ENCODE measurements at regions not wholly inside any gene's neighbourhood (a gene's known extent, or its start where the extent isn't known, plus 50 kb on each side); places are given as distances from the start of the nearest gene placed in this dataset.

DNA sequence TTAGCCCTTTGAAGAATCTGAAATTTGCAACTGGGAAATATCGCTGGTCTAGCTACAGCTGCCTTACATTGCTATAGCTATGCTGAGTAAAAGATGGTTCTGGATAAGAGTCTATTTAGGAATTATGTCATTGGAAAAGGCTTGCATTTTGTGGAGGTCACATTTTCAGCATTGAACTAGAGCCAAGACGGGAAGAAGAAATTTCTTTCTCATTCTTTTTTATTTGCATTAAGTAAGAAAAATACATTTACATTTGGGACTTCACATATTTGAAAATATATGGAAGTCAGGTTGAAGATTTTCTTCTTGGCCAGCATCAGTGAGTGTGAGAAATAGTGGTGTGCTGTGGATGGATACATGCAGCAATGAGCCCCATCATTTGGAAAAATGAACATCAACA is 291.6 kb downstream of the PTBP2 start:
- Histone ChIP-seq H2AFZ (ENCODE audit: low read length) (no peak overlapping the region), H3K9me3 (ENCODE audit: control insufficient read depth, low read depth, low read length) (no peaks in the 10 kb centered on the region), H3T11ph (ENCODE audit: low read length) (no peak overlapping the region), H3K27ac (ENCODE audit: insufficient read length, low read depth, low read length) (no peak overlapping the region), H4K20me1 (ENCODE audit: control insufficient read depth, insufficient read depth, insufficient read length) (no peaks in the 10 kb centered on the region), H3K9ac (ENCODE audit: extremely low read depth, insufficient read length, low read length) (no peak overlapping the region), H2BK15ac (ENCODE audit: low read depth, low read length) (no peak overlapping the region), H4K91ac (ENCODE audit: insufficient read length, low read depth, low read length) (no peak overlapping the region), H3K23ac (ENCODE audit: insufficient read length, low read depth, low read length) (no peak overlapping the region), H3K18ac (ENCODE audit: insufficient read length, low read depth, low read length) (no peak overlapping the region), H4K5ac (ENCODE audit: insufficient read length, low read depth, low read length) (no peak overlapping the region), H3K56ac (ENCODE audit: insufficient read length, low read depth, low read length) (no peak overlapping the region), H2BK120ac (ENCODE audit: low read depth, low read length, poor library complexity, severe bottlenecking) (no peak overlapping the region), H3K4ac (ENCODE audit: low read depth, low read length) (no peak overlapping the region), H3K79me2 (ENCODE audit: insufficient read depth, low read length) (no peaks in the 10 kb centered on the region), H3K4me2 (ENCODE audit: insufficient read depth, insufficient read length, low read length) (no peak overlapping the region), H3K23me2 (ENCODE audit: insufficient read length, low read depth, low read length, poor library complexity, severe bottlenecking) (no peaks in the 10 kb centered on the region), H2AK5ac (ENCODE audit: insufficient read length, low read length) (no peak overlapping the region), H3K14ac (ENCODE audit: insufficient read depth, low read length) (no peak overlapping the region), H3K4me1 (ENCODE audit: insufficient read depth, low read length) (no peaks in the 10 kb centered on the region; the same call in 1 of the 2 replicates), H2BK12ac (ENCODE audit: insufficient read length, low read depth, low read length) (no peak overlapping the region), H2BK5ac (ENCODE audit: insufficient read length, low read length) (no peak overlapping the region), H3K79me1 (ENCODE audit: insufficient read depth, low read depth, low read length, poor library complexity, severe bottlenecking) (no peaks in the 10 kb centered on the region), H4K8ac (replicated peaks; ENCODE audit: insufficient read length, low read depth, low read length) (no peak overlapping the region), H3K27me3 (ENCODE audit: insufficient read depth, low read length) (no peaks in the 10 kb centered on the region), H2BK20ac (ENCODE audit: low read depth, low read length, poor library complexity, severe bottlenecking) (no peak overlapping the region)
- no peak for TF ChIP-seq CTCF (conservative IDR thresholded peaks at IDR 0.05)
- no CpG with 5 or more reads among the region's 2 CpGs for WGBS (ENCODE audit: extremely low coverage, insufficient read length, low lambda C conversion rate)
- Mint-ChIP-seq H3K27ac (no peak overlapping the region), H3K4me3 (no peak overlapping the region), H3K4me1 (peaks cover 7% of the 10 kb centered on the region in 2 experiments), H3K9me3 (no peaks in the 10 kb centered on the region), H3K36me3 (ENCODE audit: insufficient read depth in 1 of 3, low read depth in 3 of 3) (no peaks in the 10 kb centered on the region), H3K27me3 (ENCODE audit: low read depth) (no peaks in the 10 kb centered on the region)
- no peak for DNase-seq

All from H9 (cell line).